ENCODE measurements at regions not wholly inside any gene's neighbourhood (a gene's known extent, or its start where the extent isn't known, plus 50 kb on each side); places are given as distances from the start of the nearest gene placed in this dataset.
"Not testable (repeated sequence)": the region's sequence is repeated elsewhere in the genome, so short reads cannot be mapped to it uniquely, and the experiment has no call there.

GRCh38 chr15:53829471-53829870 is 70.0 kb upstream of the WDR72 start:
- TF ChIP-seq POLR2AphosphoS5 (IDR thresholded peaks at IDR 0.05; ENCODE audit: borderline replicate concordance, low read depth, low read length) (no peak), FOXP2 (optimal IDR thresholded peaks at IDR 0.05; ENCODE audit: control extremely low read depth, extremely low read length, insufficient read depth) (no peak), EZH2 (IDR thresholded peaks at IDR 0.05) (no peak)
- Histone ChIP-seq H3K27ac (no peak overlapping the region), H3K9ac (ENCODE audit: insufficient read length) (no peak overlapping the region), H3K36me3 (ENCODE audit: insufficient read depth, low read length) (no peaks in the 10 kb centered on the region), H3K4me3 (no peak overlapping the region), H3K9me3 (ENCODE audit: low read depth, low read length) (no peaks in the 10 kb centered on the region)
- DNase-seq (ENCODE audit: low read depth, low spot score): no peak

- DNase-seq (ENCODE audit: low read depth, low spot score): no peak
- H3K4me3 ChIP-seq: no peak overlapping the region
- H3K9ac ChIP-seq (ENCODE audit: insufficient read length): no peak overlapping the region
- H3K27ac ChIP-seq: no peak overlapping the region
- no peak for TF ChIP-seq FOXP2 (optimal IDR thresholded peaks at IDR 0.05; ENCODE audit: control extremely low read depth, extremely low read length, insufficient read depth)
- no peak for TF ChIP-seq EZH2 (IDR thresholded peaks at IDR 0.05)
- no peak for TF ChIP-seq POLR2AphosphoS5 (IDR thresholded peaks at IDR 0.05; ENCODE audit: borderline replicate concordance, low read depth, low read length)
- H3K9me3 ChIP-seq (ENCODE audit: low read depth, low read length): no peaks in the 10 kb centered on the region
- no peaks in the 10 kb centered on the region for H3K36me3 ChIP-seq (ENCODE audit: insufficient read depth, low read length)
Observed at GRCh38 chr15:53827355-53827754, 67.9 kb upstream of the WDR72 start.

GRCh38 chr15:53811530-53811929 is 52.1 kb upstream of the WDR72 start:
- TF ChIP-seq EZH2 (IDR thresholded peaks at IDR 0.05): no peak
- no peak for TF ChIP-seq POLR2AphosphoS5 (IDR thresholded peaks at IDR 0.05; ENCODE audit: borderline replicate concordance, low read depth, low read length)
- TF ChIP-seq FOXP2 (optimal IDR thresholded peaks at IDR 0.05; ENCODE audit: control extremely low read depth, extremely low read length, insufficient read depth): no peak
- Histone ChIP-seq H3K9me3 (ENCODE audit: low read depth, low read length) (no peaks in the 10 kb centered on the region), H3K27ac (no peak overlapping the region), H3K4me3 (no peak overlapping the region), H3K9ac (ENCODE audit: insufficient read length) (no peak overlapping the region), H3K36me3 (ENCODE audit: insufficient read depth, low read length) (no peaks in the 10 kb centered on the region)
- no peak for DNase-seq (ENCODE audit: low read depth, low spot score)

DNA sequence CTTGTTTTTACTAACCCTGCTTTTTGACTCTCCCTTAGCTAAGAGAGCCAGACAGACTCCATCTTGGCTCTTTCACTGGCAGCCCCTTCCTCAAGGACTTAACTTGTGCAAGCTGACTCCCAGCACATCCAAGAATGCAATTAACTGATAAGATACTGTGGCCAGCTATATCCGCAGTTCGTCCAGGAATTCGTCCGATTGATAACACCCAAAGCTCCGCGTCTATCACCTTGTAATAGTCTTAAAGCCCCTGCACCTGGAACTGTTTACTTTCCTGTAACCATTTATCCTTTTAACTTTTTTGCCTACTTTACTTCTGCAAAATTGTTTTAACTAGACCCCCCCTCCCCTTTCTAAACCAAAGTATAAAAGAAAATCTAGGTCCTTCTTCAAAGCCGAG is 50.8 kb upstream of the WDR72 start:
- not testable (repeated sequence) for H3K36me3 ChIP-seq (ENCODE audit: insufficient read depth, low read length); DNase-seq (ENCODE audit: low read depth, low spot score); H3K9me3 ChIP-seq (ENCODE audit: low read depth, low read length); H3K9ac ChIP-seq (ENCODE audit: insufficient read length); H3K4me3 ChIP-seq; H3K27ac ChIP-seq
